Ishikawa (cell line): ENCODE measurements at regions not wholly inside any gene's neighbourhood (a gene's known extent, or its start where the extent isn't known, plus 50 kb on each side); places are given as distances from the start of the nearest gene placed in this dataset.

Experiments used
- CREB1 ChIP-seq: IDR thresholded peaks from 2 replicates; pipeline ENCODE4 v1.6.1; 2012; ENCODE audit warnings: low read depth
- YY1 ChIP-seq: IDR thresholded peaks from 2 replicates; pipeline ENCODE4 v1.6.1; 2012; ENCODE audit warnings: low read depth
- TF ChIP-seq, protein P1 (sequence below): IDR thresholded peaks from 2 replicates; pipeline ENCODE4 v1.6.1; 2012; ENCODE audit warnings: low read depth, mild to moderate bottlenecking

DNA sequence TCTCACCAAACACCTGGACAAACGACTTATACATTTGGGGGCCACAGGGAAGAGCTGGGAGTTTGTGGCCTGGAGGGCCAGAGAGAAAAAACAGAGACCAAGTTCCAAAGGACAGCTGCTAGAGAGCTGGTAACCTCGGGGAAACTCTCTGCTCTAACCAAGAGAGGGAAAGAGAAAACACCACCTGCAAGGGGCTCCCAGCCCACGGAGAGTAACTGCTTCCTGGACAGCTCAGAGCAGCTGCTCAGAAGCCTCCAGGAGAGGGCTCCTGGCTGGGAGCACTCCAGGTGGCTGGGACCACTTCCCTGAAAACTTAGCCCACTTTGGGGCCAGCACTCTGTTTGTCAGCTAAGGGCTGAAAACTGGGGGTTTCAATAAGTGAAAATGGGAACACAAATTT, 154.8 kb upstream of the GRIK3 start:
- TF ChIP-seq CREB1 (no peak), YY1 (no peak)
- TF ChIP-seq, protein P1, sequence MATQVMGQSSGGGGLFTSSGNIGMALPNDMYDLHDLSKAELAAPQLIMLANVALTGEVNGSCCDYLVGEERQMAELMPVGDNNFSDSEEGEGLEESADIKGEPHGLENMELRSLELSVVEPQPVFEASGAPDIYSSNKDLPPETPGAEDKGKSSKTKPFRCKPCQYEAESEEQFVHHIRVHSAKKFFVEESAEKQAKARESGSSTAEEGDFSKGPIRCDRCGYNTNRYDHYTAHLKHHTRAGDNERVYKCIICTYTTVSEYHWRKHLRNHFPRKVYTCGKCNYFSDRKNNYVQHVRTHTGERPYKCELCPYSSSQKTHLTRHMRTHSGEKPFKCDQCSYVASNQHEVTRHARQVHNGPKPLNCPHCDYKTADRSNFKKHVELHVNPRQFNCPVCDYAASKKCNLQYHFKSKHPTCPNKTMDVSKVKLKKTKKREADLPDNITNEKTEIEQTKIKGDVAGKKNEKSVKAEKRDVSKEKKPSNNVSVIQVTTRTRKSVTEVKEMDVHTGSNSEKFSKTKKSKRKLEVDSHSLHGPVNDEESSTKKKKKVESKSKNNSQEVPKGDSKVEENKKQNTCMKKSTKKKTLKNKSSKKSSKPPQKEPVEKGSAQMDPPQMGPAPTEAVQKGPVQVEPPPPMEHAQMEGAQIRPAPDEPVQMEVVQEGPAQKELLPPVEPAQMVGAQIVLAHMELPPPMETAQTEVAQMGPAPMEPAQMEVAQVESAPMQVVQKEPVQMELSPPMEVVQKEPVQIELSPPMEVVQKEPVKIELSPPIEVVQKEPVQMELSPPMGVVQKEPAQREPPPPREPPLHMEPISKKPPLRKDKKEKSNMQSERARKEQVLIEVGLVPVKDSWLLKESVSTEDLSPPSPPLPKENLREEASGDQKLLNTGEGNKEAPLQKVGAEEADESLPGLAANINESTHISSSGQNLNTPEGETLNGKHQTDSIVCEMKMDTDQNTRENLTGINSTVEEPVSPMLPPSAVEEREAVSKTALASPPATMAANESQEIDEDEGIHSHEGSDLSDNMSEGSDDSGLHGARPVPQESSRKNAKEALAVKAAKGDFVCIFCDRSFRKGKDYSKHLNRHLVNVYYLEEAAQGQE = no peak
